22Rv1 (cell line): ENCODE measurements at regions not wholly inside any gene's neighbourhood (a gene's known extent, or its start where the extent isn't known, plus 50 kb on each side); places are given as distances from the start of the nearest gene placed in this dataset.

Source experiments
- H3K27ac ChIP-seq: fragments of 450-650 bp; 2 replicates; pipeline ENCODE4 v1.5.1; 2017
- CTCF ChIP-seq: fragments of 450-650 bp; IDR thresholded peaks from 2 replicates; pipeline ENCODE4 v1.5.1; 2017; ENCODE audit warnings: mild to moderate bottlenecking
- ZFX ChIP-seq: fragments of 450-650 bp; IDR thresholded peaks from 2 replicates; pipeline ENCODE4 v1.6.1; 2017; ENCODE audit warnings: antibody characterized with exemption, borderline replicate concordance

GRCh38 chr6:56890683-56891429 is 64.1 kb upstream of the BEND6 start:
- TF ChIP-seq ZFX: no peak
- no peak for TF ChIP-seq CTCF
- H3K27ac ChIP-seq: no peak overlapping the region

- TF ChIP-seq ZFX (no peak), CTCF (no peak)
- H3K27ac ChIP-seq: no peak overlapping the region
These were observed 64.8 kb upstream of the BEND6 start for GRCh38 chr6:56890066-56890465.

- TF ChIP-seq ZFX (no peak), CTCF (no peak)
- H3K27ac ChIP-seq: no peak overlapping the region
These were observed 65.4 kb upstream of the BEND6 start for GRCh38 chr6:56889492-56889891.

- H3K27ac ChIP-seq: no peak overlapping the region
- TF ChIP-seq ZFX: no peak
- TF ChIP-seq CTCF: no peak
These were observed 66.2 kb upstream of the BEND6 start for GRCh38 chr6:56888687-56889086.

- H3K27ac ChIP-seq: no peak overlapping the region
- TF ChIP-seq ZFX: no peak
- TF ChIP-seq CTCF: no peak
These were observed 67.8 kb upstream of the BEND6 start for GRCh38 chr6:56887086-56887485.

- H3K27ac ChIP-seq: no peak overlapping the region
These were observed 77.0 kb upstream of the BEND6 start for GRCh38 chr6:56877922-56878321.

More at GRCh38 chr6:56877922-56878321, 77.0 kb upstream of the BEND6 start:
- TF ChIP-seq CTCF (no peak), ZFX (no peak)
